ENCODE measurements at regions not wholly inside any gene's neighbourhood (a gene's known extent, or its start where the extent isn't known, plus 50 kb on each side); places are given as distances from the start of the nearest gene placed in this dataset.

GRCh38 chr7:41830271-41830670 is 127.4 kb upstream of the INHBA start:
- Mint-ChIP-seq H3K27ac (no peak overlapping the region), H3K4me3 (no peak overlapping the region), H3K36me3 (no peaks in the 10 kb centered on the region), H3K27me3 (peaks cover 8% of the 10 kb centered on the region), H3K4me1 (no peaks in the 10 kb centered on the region), H3K9me3 (peaks cover 8% of the 10 kb centered on the region)
- DNase-seq = no peak
- CTCF ChIA-PET = no interaction called here

DNA sequence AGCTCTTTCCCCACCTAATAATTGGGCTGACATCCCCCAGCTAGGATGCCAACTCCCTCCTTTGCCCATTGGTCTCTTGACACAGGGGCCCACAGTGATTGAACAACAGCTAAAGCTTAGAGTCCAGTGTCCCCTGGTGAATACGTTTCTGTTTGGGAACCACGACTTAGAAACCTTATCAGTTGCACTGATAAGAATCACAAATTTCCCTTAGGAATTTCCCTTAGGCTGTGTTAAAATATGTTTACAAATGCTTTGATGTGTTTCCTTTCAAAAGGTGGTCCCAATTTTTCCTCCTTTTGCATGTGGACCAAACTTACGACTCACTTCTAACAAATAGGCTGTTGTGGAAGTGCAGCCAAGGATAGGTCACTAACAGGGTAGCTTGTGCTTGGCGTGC is 126.0 kb upstream of the INHBA start:
- CTCF ChIA-PET = no interaction called here
- no peak overlapping the region for H3K27ac Mint-ChIP-seq
- H3K4me1 Mint-ChIP-seq = no peaks in the 10 kb centered on the region
- no peaks in the 10 kb centered on the region for H3K36me3 Mint-ChIP-seq
- no peak for DNase-seq
- H3K27me3 Mint-ChIP-seq = peaks cover 4% of the 10 kb centered on the region
- H3K9me3 Mint-ChIP-seq = peaks cover 8% of the 10 kb centered on the region
- no peak overlapping the region for H3K4me3 Mint-ChIP-seq

- no peak for DNase-seq
- no peak overlapping the region for H3K27ac Mint-ChIP-seq
- peaks cover 5% of the 10 kb centered on the region for H3K9me3 Mint-ChIP-seq
- CTCF ChIA-PET = no interaction called here
- no peaks in the 10 kb centered on the region for H3K36me3 Mint-ChIP-seq
- peaks cover 10% of the 10 kb centered on the region for H3K27me3 Mint-ChIP-seq
- no peak overlapping the region for H3K4me3 Mint-ChIP-seq
- no peaks in the 10 kb centered on the region for H3K4me1 Mint-ChIP-seq
These were observed 123.8 kb upstream of the INHBA start for GRCh38 chr7:41826641-41827040.

GRCh38 chr7:41825927-41826480 is 123.1 kb upstream of the INHBA start:
- CTCF ChIA-PET = no interaction called here
- no peak overlapping the region for H3K27ac Mint-ChIP-seq
- H3K36me3 Mint-ChIP-seq = no peaks in the 10 kb centered on the region
- H3K9me3 Mint-ChIP-seq = peaks cover 3% of the 10 kb centered on the region
- peaks cover 12% of the 10 kb centered on the region for H3K27me3 Mint-ChIP-seq
- H3K4me3 Mint-ChIP-seq = no peak overlapping the region
- no peaks in the 10 kb centered on the region for H3K4me1 Mint-ChIP-seq
- DNase-seq = no peak

GRCh38 chr7:41824284-41824683 is 121.4 kb upstream of the INHBA start:
- CTCF ChIA-PET = no interaction called here
- Mint-ChIP-seq H3K36me3 (no peaks in the 10 kb centered on the region), H3K27ac (no peak overlapping the region), H3K9me3 (peaks cover 3% of the 10 kb centered on the region), H3K27me3 (peaks cover 12% of the 10 kb centered on the region), H3K4me3 (no peak overlapping the region), H3K4me1 (no peaks in the 10 kb centered on the region)
- DNase-seq = no peak

- CTCF ChIA-PET = no interaction called here
- H3K9me3 Mint-ChIP-seq = peaks cover 3% of the 10 kb centered on the region
- no peak overlapping the region for H3K4me3 Mint-ChIP-seq
- H3K36me3 Mint-ChIP-seq = no peaks in the 10 kb centered on the region
- H3K27me3 Mint-ChIP-seq = peaks cover 12% of the 10 kb centered on the region
- H3K27ac Mint-ChIP-seq = no peak overlapping the region
- peaks cover 2% of the 10 kb centered on the region for H3K4me1 Mint-ChIP-seq
- DNase-seq = no peak
These were observed 119.4 kb upstream of the INHBA start for GRCh38 chr7:41822259-41822817.

DNA sequence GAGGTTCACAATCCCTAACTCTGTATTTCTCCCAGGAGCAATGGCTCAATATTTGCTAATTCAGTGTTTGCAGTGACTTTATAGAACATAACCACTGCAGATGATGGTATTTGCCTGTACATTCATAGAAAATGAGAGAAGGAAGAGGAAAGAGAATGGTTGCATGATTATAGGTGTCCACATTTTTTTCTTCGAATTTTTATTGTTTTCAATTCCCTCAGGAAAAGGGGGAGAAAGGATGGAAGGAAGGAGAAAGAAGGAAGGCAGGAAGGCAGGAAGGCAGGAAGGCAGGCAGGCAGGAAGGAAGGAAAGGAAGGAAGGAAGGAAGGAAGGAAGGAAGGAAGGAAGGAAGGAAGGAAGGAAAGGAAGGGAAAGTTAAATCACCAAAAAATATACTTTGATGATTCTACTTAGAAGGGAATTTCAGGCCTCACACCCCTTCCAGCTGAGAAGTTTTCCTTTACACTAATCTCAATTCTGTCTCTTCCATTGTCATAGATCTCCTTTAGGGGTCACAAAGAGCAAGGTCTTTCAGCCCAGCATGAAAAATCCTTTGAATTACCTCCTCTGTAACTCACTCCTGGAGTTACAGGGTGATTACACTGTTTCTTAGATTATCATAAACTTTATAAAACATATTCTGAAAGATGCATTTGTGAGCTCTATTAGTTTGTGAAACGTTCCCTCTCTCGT is 118.8 kb upstream of the INHBA start:
- CTCF ChIA-PET = no interaction called here
- DNase-seq = no peak
- H3K27me3 Mint-ChIP-seq = peaks cover 12% of the 10 kb centered on the region
- peaks cover 3% of the 10 kb centered on the region for H3K9me3 Mint-ChIP-seq
- peaks cover 7% of the 10 kb centered on the region for H3K4me1 Mint-ChIP-seq
- H3K27ac Mint-ChIP-seq = no peak overlapping the region
- H3K4me3 Mint-ChIP-seq = no peak overlapping the region
- H3K36me3 Mint-ChIP-seq = no peaks in the 10 kb centered on the region

GRCh38 chr7:41820111-41820671 is 117.3 kb upstream of the INHBA start:
- DNase-seq = no peak
- no peak overlapping the region for H3K4me3 Mint-ChIP-seq
- CTCF ChIA-PET = no interaction called here
- peaks cover 20% of the 10 kb centered on the region for H3K4me1 Mint-ChIP-seq
- H3K27me3 Mint-ChIP-seq = peaks cover 9% of the 10 kb centered on the region
- no peak overlapping the region for H3K27ac Mint-ChIP-seq
- peaks cover 3% of the 10 kb centered on the region for H3K9me3 Mint-ChIP-seq
- no peaks in the 10 kb centered on the region for H3K36me3 Mint-ChIP-seq

GRCh38 chr7:41819645-41820044 is 116.8 kb upstream of the INHBA start:
- H3K4me3 Mint-ChIP-seq = no peak overlapping the region
- DNase-seq = no peak
- peaks cover 26% of the 10 kb centered on the region for H3K4me1 Mint-ChIP-seq
- H3K27ac Mint-ChIP-seq = no peak overlapping the region
- peaks cover 3% of the 10 kb centered on the region for H3K9me3 Mint-ChIP-seq
- H3K27me3 Mint-ChIP-seq = peaks cover 12% of the 10 kb centered on the region
- CTCF ChIA-PET = no interaction called here
- no peaks in the 10 kb centered on the region for H3K36me3 Mint-ChIP-seq

GRCh38 chr7:41818765-41819398 is 116.0 kb upstream of the INHBA start:
- no peak overlapping the region for H3K27ac Mint-ChIP-seq
- H3K27me3 Mint-ChIP-seq = peaks cover 12% of the 10 kb centered on the region
- DNase-seq = no peak
- CTCF ChIA-PET = no interaction called here
- H3K9me3 Mint-ChIP-seq = peaks cover 3% of the 10 kb centered on the region
- peaks cover 29% of the 10 kb centered on the region for H3K4me1 Mint-ChIP-seq
- H3K36me3 Mint-ChIP-seq = no peaks in the 10 kb centered on the region
- no peak overlapping the region for H3K4me3 Mint-ChIP-seq

GRCh38 chr7:41817386-41817785 is 114.5 kb upstream of the INHBA start:
- DNase-seq = peak; percentile 42
- Mint-ChIP-seq H3K27me3 (peaks cover 9% of the 10 kb centered on the region), H3K4me3 (no peak overlapping the region), H3K36me3 (no peaks in the 10 kb centered on the region), H3K27ac (no peak overlapping the region), H3K4me1 (peaks cover 31% of the 10 kb centered on the region), H3K9me3 (peaks cover 3% of the 10 kb centered on the region)
- CTCF ChIA-PET = interaction anchor here (0.6 kb wide), 1 partner anchor 111 kb away, joined by 3 read pairs; no protein-coding TSS in a partner anchor

DNA sequence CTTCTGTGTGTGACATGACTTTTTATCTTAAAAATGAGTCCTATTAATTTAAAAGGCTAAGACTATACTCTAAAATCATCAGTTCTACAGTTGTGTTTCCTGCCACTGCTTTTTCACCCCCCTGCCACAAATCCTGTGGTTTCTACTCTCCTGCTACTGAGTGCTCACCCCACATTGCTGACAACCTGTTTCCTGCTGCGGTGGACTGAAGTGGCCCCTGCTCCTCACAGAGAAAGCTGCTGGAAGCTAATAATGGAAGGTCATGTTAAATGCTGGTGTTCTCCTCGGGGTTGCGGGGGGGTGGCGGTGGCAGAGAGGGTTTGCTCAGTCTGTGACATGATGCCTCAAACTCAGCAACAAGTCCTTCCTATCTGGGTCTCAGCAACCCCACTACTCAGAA is 113.2 kb upstream of the INHBA start:
- no peaks in the 10 kb centered on the region for H3K36me3 Mint-ChIP-seq
- H3K27me3 Mint-ChIP-seq = peaks cover 4% of the 10 kb centered on the region
- peaks cover 31% of the 10 kb centered on the region for H3K4me1 Mint-ChIP-seq
- no peak overlapping the region for H3K4me3 Mint-ChIP-seq
- CTCF ChIA-PET = no interaction called here
- DNase-seq = peak; percentile 57
- no peaks in the 10 kb centered on the region for H3K9me3 Mint-ChIP-seq
- H3K27ac Mint-ChIP-seq = no peak overlapping the region

DNA sequence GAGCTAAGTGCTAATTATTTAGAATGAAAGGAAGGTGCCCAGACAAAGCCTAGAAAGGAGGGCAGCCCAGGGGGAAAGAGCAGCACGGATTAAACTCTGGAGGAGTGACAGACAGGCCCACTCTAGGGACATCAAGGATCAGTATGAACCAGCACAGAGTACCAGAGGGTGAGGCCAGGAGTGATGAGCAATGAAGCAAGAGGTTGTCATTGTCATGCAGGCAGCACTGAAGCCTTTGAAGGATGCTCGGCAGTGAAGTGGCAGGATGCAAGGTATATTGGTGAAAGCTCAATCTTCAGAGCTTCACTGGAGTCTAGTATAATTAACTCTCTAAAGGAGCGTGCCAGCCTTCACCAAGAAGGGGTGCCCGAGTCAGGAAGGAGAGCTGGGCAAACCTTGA is 112.0 kb upstream of the INHBA start:
- CTCF ChIA-PET = no interaction called here
- no peak for DNase-seq
- Mint-ChIP-seq H3K4me3 (no peak overlapping the region), H3K27me3 (peaks cover 4% of the 10 kb centered on the region), H3K27ac (no peak overlapping the region), H3K9me3 (no peaks in the 10 kb centered on the region), H3K36me3 (no peaks in the 10 kb centered on the region), H3K4me1 (peaks cover 31% of the 10 kb centered on the region)

GRCh38 chr7:41813286-41813685 is 110.4 kb upstream of the INHBA start:
- H3K4me1 Mint-ChIP-seq = peaks cover 31% of the 10 kb centered on the region
- no peak overlapping the region for H3K27ac Mint-ChIP-seq

GRCh38 chr7:41811941-41812340 is 109.1 kb upstream of the INHBA start:
- Mint-ChIP-seq H3K9me3 (no peaks in the 10 kb centered on the region), H3K27me3 (peaks cover 4% of the 10 kb centered on the region)
- CTCF ChIA-PET = no interaction called here

More at GRCh38 chr7:41813286-41813685, 110.4 kb upstream of the INHBA start:
- no peaks in the 10 kb centered on the region for H3K9me3 Mint-ChIP-seq
- H3K27me3 Mint-ChIP-seq = peaks cover 4% of the 10 kb centered on the region
- CTCF ChIA-PET = no interaction called here
- H3K36me3 Mint-ChIP-seq = no peaks in the 10 kb centered on the region
- H3K4me3 Mint-ChIP-seq = no peak overlapping the region
- DNase-seq = no peak

More at GRCh38 chr7:41811941-41812340, 109.1 kb upstream of the INHBA start:
- no peak for DNase-seq
- no peaks in the 10 kb centered on the region for H3K36me3 Mint-ChIP-seq
- H3K4me1 Mint-ChIP-seq = peaks cover 26% of the 10 kb centered on the region
- H3K4me3 Mint-ChIP-seq = no peak overlapping the region
- H3K27ac Mint-ChIP-seq = no peak overlapping the region

Measured in activated naive CD4-positive, alpha-beta T cell treated with anti-CD3 and anti-CD28 coated beads, Interleukin-2, amount 10 ng/mL, durations not matched to agents 7 days and 5 days (primary cell).